SU-DHL-6 (cell line): ENCODE measurements at regions not wholly inside any gene's neighbourhood (a gene's known extent, or its start where the extent isn't known, plus 50 kb on each side); places are given as distances from the start of the nearest gene placed in this dataset.

Source experiments
- H2AFZ ChIP-seq: fragments of 200-600 bp; sonication (generic); 2 replicates; pipeline ENCODE4 v1.6.1; 2014; ENCODE audit warnings: low read depth, mild to moderate bottlenecking, moderate library complexity, mixed read lengths, antibody characterized with exemption, low read length; ENCODE audit not compliant: severe bottlenecking
- H3F3A ChIP-seq: fragments of 200-600 bp; shearing (Covaris generic); 2 replicates; pipeline ENCODE4 v1.6.0; 2016; ENCODE audit warnings: antibody characterized with exemption, mild to moderate bottlenecking; ENCODE audit not compliant: insufficient read depth
- H3K27ac ChIP-seq: fragments of 200-600 bp; sonication (generic); 2 replicates; pipeline ENCODE4 v1.5.1; 2016; ENCODE audit warnings: low read depth, mild to moderate bottlenecking, low read length, moderate library complexity, mixed read lengths
- H3K27me3 ChIP-seq: fragments of 200-600 bp; sonication (generic), shearing (Covaris generic); 2 replicates; pipeline ENCODE4 v1.6.0; 2014; ENCODE audit warnings: mild to moderate bottlenecking, low read length
- H3K36me3 ChIP-seq: fragments of 200-600 bp; sonication (generic); 2 replicates; pipeline ENCODE4 v1.6.1; 2014; ENCODE audit warnings: mild to moderate bottlenecking, low read length, mixed read lengths
- H3K4me2 ChIP-seq: fragments of 300-600, 200-600 bp; shearing (Covaris generic), sonication (generic); 2 replicates; pipeline ENCODE4 v1.6.0; 2014; ENCODE audit warnings: low read length, low read depth, mild to moderate bottlenecking; ENCODE audit not compliant: poor library complexity, severe bottlenecking
- H3K4me3 ChIP-seq: fragments of 200-600 bp; sonication (generic); 2 replicates; pipeline ENCODE4 v1.5.1; 2014; ENCODE audit warnings: antibody characterized with exemption, low read length, mild to moderate bottlenecking, mixed read lengths; ENCODE audit not compliant: insufficient read depth, poor library complexity, severe bottlenecking
- H3K79me2 ChIP-seq: fragments of 200-600 bp; sonication (generic); 2 replicates; pipeline ENCODE4 v1.6.1; 2014; ENCODE audit warnings: mild to moderate bottlenecking, low read length, moderate library complexity; ENCODE audit not compliant: insufficient read depth
- H3K9ac ChIP-seq: fragments of 200-600 bp; sonication (generic); 2 replicates; pipeline ENCODE4 v1.7.0; 2014; ENCODE audit warnings: mild to moderate bottlenecking, low read length
- H3K9me2 ChIP-seq: fragments of 200-600 bp; sonication (generic); replicated peaks from 2 replicates; pipeline ENCODE4 v1.6.1; 2014; ENCODE audit warnings: low read length; ENCODE audit not compliant: insufficient read depth
- H3K9me3 ChIP-seq: fragments of 200-600 bp; sonication (generic); 2 replicates; pipeline ENCODE4 v1.6.1; 2014; ENCODE audit warnings: low read length, mixed read lengths; ENCODE audit not compliant: insufficient read depth
- H4K20me1 ChIP-seq: fragments of 200-600 bp; sonication (generic); 2 replicates; pipeline ENCODE4 v1.6.1; 2014; ENCODE audit warnings: low read depth, mild to moderate bottlenecking, antibody characterized with exemption, low read length, moderate library complexity, mixed read lengths
- EZH2phosphoT487 ChIP-seq: fragments of 200-600 bp; sonication (generic), shearing (Covaris generic); conservative IDR thresholded peaks from 2 replicates; pipeline ENCODE4 v1.6.1; 2018; ENCODE audit warnings: mild to moderate bottlenecking, antibody characterized with exemption, low read length, moderate library complexity, mixed read lengths
- TF ChIP-seq, protein P1 (sequence below): fragments of 200-600 bp; sonication (generic); IDR thresholded peaks from one replicate; pipeline ENCODE4 v1.5.1; 2017; ENCODE audit warnings: antibody characterized with exemption, mild to moderate bottlenecking, low read length, moderate library complexity; ENCODE audit not compliant: insufficient read depth, poor library complexity, severe bottlenecking

- Histone ChIP-seq H3K4me3 (no peak overlapping the region), H3K9ac (no peak overlapping the region), H3K9me3 (no peaks in the 10 kb centered on the region), H3K27ac (no peak overlapping the region), H4K20me1 (no peaks in the 10 kb centered on the region), H3K27me3 (no peaks in the 10 kb centered on the region), H2AFZ (no peak overlapping the region), H3F3A (no peaks in the 10 kb centered on the region), H3K4me2 (no peak overlapping the region), H3K79me2 (no peaks in the 10 kb centered on the region), H3K36me3 (no peaks in the 10 kb centered on the region), H3K9me2 (no peaks in the 10 kb centered on the region)
- TF ChIP-seq EZH2phosphoT487, result no peak
- TF ChIP-seq, protein P1, sequence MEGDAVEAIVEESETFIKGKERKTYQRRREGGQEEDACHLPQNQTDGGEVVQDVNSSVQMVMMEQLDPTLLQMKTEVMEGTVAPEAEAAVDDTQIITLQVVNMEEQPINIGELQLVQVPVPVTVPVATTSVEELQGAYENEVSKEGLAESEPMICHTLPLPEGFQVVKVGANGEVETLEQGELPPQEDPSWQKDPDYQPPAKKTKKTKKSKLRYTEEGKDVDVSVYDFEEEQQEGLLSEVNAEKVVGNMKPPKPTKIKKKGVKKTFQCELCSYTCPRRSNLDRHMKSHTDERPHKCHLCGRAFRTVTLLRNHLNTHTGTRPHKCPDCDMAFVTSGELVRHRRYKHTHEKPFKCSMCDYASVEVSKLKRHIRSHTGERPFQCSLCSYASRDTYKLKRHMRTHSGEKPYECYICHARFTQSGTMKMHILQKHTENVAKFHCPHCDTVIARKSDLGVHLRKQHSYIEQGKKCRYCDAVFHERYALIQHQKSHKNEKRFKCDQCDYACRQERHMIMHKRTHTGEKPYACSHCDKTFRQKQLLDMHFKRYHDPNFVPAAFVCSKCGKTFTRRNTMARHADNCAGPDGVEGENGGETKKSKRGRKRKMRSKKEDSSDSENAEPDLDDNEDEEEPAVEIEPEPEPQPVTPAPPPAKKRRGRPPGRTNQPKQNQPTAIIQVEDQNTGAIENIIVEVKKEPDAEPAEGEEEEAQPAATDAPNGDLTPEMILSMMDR, result no peak
Observed at GRCh38 chr4:125689805-125690204, 375.1 kb downstream of the FAT4 start.

DNA sequence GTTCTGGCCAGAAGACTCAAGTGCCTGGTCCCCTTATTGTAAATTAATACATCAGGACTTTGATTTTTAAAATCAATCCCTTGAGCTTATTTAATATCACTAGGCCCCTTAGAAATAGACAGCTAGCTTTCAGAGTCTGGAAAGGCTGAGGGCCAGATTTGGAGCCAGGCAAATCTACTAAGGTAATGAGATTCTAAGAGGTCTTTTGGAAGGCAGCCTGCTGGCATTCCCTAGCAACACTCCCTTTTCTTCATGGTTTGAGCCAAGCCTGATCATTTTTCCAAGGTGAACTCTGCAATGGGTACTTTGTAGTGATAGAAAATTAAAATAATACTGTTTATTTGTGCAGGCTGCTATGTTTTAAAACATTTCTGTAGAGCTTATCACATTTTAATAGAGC is 378.5 kb downstream of the FAT4 start:
- Histone ChIP-seq H3K9ac (no peak overlapping the region), H3K79me2 (no peaks in the 10 kb centered on the region), H2AFZ (no peak overlapping the region), H3K9me3 (no peaks in the 10 kb centered on the region), H3K27ac (no peak overlapping the region), H3K36me3 (no peaks in the 10 kb centered on the region), H3K9me2 (no peaks in the 10 kb centered on the region), H4K20me1 (no peaks in the 10 kb centered on the region), H3K27me3 (no peaks in the 10 kb centered on the region), H3K4me2 (no peak overlapping the region), H3K4me3 (no peak overlapping the region), H3F3A (no peaks in the 10 kb centered on the region)
- no peak for TF ChIP-seq EZH2phosphoT487
- TF ChIP-seq, protein P1, result no peak

DNA sequence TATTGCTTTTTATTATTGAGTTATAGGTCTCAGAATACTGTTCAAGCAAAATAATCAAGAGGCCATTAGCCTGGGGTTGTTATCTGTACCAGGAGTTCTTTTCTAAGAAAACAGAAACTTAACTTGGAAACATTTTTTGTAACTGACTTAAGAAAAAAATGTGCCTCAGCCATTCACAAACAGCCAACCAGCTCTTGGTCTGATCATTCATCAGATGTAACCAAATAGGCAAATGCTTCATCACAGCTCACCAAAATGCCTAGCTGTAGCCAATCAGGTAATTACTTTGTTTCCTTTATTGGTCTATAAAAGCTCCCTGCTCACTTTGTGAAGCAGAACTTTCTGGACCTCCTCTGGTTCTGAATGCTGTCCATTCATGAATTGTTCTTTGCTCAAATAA is 387.7 kb downstream of the FAT4 start:
- Histone ChIP-seq H3K4me2 (no peak overlapping the region), H3K4me3 (no peak overlapping the region), H3F3A (no peaks in the 10 kb centered on the region), H3K79me2 (no peaks in the 10 kb centered on the region), H3K9me2 (no peaks in the 10 kb centered on the region), H3K27ac (no peak overlapping the region), H3K27me3 (no peaks in the 10 kb centered on the region), H2AFZ (no peak overlapping the region), H3K9me3 (no peaks in the 10 kb centered on the region), H3K36me3 (no peaks in the 10 kb centered on the region), H3K9ac (no peak overlapping the region), H4K20me1 (no peaks in the 10 kb centered on the region)
- TF ChIP-seq, protein P1, result no peak
- TF ChIP-seq EZH2phosphoT487, result no peak

- Histone ChIP-seq H2AFZ (no peak overlapping the region), H4K20me1 (no peaks in the 10 kb centered on the region), H3K27me3 (no peaks in the 10 kb centered on the region), H3K4me3 (no peak overlapping the region), H3K9me2 (no peaks in the 10 kb centered on the region), H3K9me3 (no peaks in the 10 kb centered on the region), H3K36me3 (no peaks in the 10 kb centered on the region), H3K4me2 (no peak overlapping the region), H3F3A (no peaks in the 10 kb centered on the region), H3K9ac (no peak overlapping the region), H3K27ac (no peak overlapping the region), H3K79me2 (no peaks in the 10 kb centered on the region)
- no peak for TF ChIP-seq EZH2phosphoT487
- TF ChIP-seq, protein P1, result no peak
Observed at GRCh38 chr4:125703443-125703842, 388.7 kb downstream of the FAT4 start.
